ENCODE measurements at regions not wholly inside any gene's neighbourhood (a gene's known extent, or its start where the extent isn't known, plus 50 kb on each side); places are given as distances from the start of the nearest gene placed in this dataset.
"Not testable (repeated sequence)": the region's sequence is repeated elsewhere in the genome, so short reads cannot be mapped to it uniquely, and the experiment has no call there.

DNA sequence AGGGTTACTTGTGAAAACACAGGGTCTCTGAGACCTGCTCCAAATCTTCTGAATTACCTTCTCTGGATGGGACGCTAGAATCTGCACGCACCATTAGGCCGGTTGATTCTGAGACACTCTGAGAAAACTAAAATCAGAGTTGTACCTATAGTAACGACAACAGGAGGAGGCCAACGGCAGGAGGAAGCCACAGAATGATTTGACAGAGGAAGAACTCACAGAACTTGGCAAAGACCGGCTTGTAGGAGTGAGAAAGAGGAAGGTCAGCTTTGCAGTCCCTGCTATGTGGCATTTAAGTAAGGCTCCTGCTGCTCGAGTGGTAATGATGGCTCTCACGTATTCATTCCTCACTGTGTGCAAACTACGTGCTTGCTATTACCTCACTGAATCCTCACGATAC is 483.0 kb downstream of the TMEM114 start:
- no peak for DNase-seq

DNA sequence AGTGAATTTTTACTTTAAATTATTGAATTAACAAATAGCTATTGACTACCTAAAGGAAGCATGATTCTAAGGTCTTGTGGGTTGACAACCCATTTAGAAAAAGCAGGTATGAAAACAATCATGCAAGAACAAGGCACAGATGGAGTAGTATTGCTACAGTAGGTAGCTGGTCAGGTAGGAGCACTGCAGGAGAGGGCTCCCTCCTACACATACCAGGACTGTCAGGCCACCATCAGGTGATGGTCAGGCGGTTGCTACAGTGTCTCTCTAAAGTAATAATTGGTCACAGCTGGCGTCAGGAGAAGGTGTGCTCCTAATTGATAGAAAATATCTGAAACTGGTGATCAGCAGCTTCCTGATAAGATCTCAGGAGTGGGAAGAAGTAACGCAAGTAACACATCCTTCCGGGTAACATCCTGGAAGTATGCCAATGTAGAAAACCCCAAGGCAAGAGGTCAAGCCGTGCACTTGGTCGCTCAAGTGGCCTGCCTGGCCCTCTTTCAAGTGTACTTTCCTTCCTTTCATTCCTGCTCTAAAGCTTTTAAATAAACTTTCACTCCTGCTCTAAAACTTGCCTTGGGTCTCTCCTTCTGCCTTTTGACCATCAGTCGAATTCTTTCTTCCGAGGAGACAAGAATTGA is 486.5 kb downstream of the TMEM114 start:
- DNase-seq: no peak

- no peak for DNase-seq
These were observed 490.7 kb downstream of the TMEM114 start for GRCh38 chr16:8099586-8099985.

DNA sequence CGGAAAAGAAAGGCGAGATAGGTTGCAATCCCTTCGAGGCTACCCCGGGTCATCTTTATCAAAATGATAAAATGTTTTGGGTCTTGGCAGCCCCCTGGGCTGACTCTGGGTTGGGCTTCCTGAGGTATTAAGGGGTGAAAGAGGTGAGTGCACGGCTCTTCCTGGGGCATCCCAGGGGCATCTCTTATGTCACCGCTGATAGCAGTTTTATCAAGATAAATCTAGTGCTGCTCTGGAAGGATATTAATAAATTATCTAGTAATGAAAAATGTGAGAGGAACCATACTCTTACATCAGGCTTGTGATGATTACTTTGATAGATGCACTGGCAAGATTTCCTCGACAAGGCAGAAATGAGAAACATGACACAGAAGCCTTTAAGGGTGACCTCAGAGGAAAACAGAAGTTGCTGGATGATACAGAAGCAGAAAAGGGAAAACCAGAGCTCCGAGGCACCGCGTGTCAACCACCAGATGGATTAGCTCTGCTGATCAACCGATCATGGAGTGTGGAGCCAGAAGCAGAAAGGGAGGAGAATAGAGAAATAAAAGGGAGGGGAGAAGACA is 491.3 kb downstream of the TMEM114 start:
- DNase-seq: no peak

GRCh38 chr16:8096211-8096610 is 494.1 kb downstream of the TMEM114 start:
- DNase-seq: no peak

GRCh38 chr16:8094696-8095095 is 495.6 kb downstream of the TMEM114 start:
- no peak for DNase-seq

GRCh38 chr16:8088820-8089338 is 501.4 kb downstream of the TMEM114 start:
- no peak for DNase-seq

DNA sequence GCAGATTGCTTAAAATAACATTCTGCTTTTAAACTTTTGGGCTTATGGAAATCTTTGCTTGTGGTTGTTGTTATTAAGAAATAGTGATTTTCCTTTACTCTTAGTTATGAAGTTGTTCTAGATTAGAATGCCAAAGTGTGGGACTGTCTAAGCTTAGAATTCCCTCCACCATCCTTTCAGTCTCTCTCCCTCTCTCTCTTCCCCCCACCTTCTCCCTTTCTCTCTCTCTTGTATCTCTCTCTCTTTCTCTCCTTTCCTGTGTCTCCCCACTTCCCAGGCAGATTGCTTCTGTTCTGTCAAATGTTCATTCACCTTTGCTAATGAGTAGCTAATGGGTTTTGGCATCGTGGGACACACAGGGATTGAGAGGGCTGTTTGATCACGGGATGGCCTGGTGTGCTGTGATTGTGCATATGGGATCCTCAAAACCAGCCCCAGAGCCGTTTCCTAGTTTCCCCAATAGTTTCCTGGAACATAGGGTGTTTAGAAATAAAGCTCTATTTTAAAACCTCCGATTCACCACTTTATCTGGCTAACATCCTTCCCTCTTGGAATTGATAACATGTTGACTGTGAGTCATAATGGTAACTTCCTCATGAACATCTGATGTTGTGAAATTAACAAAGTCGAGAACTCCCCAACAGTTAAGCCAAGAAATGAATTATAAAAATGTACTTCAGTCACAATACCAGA is 502.6 kb downstream of the TMEM114 start:
- no peak for DNase-seq

DNA sequence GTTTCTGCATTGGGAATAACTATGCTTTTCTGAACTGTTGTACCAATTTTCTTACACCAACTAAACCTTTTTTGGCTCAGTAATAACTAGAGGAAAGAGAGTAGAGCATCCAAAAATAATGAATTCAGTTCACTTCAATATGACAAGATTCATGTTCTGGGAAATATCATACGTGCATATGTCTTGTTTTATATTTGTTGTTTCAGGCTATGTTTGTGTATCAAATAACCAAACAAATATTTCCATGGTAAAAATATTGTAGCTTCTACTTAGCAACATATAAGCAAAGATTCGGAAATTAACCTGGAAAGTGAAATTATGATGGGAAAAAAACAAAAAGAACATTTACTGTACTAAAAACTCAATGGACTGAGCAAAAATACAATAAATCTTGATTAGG is 503.2 kb downstream of the TMEM114 start:
- DNase-seq: no peak

DNA sequence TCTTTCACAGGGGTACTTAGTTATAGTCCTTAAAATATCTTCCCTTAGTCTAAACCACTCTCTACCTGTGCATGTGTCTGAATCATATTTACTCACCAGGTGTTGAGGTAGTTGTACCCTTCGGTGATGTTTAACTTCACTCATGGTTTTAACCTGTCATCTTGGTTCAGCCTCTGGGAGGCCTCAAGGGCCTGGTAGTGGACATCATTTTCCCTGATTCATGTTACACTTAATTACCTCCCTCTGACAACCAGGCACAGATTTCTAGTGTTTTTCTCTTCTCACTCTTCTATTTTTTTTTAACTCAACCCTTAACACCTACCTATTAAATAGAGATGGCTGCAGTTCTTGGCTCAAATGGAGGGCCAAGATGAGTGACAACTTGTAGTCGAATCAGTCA is 505.4 kb downstream of the TMEM114 start:
- no peak for DNase-seq

DNA sequence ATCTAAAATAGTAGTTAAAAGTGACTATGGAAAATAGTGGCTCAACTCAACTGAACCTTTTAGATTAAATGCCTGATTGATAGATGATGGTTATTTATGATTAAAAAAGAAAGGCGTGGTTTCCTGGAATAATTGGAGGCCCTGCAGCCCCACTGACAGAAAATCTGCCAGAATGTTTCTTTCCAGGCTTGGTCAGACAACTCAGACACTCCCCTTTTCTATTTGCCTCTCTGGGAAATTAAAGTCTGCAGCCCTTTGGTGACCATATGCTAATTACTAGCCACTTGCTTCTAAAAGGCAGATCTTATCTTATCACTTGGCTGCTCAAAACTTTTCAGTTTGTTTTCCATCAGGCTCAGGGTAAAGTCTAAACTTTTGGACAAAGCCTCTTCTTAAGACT is 506.0 kb downstream of the TMEM114 start:
- no peak for DNase-seq

- no peak for DNase-seq
These were observed 506.8 kb downstream of the TMEM114 start for GRCh38 chr16:8083560-8083959.

- no peak for DNase-seq
These were observed 509.5 kb downstream of the TMEM114 start for GRCh38 chr16:8080817-8081216.

GRCh38 chr16:8075271-8075670 is 515.0 kb downstream of the TMEM114 start:
- DNase-seq: no peak

GRCh38 chr16:8070506-8070905 is 519.8 kb downstream of the TMEM114 start:
- no peak for DNase-seq

- DNase-seq: not testable (repeated sequence)
These were observed 522.1 kb downstream of the TMEM114 start for GRCh38 chr16:8068225-8068624.

DNA sequence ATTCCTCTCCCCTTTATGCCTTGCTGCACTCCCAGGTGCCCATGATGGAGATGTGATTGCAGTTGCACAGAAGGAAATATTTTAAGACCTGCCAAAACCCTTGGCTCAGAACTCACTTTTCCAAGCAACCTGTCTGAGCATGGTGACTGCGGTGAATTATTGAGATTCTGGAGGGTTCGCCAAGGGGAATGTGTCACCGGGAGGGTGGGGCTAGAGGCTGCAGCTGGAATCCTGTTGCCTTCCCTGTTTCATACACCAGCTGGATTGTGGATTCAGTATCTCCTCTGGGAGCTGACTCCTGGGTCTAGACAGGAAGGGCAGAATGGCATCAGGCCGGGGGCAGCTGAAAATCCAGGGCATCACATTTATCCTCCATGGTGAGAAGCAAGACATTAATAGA is 527.2 kb downstream of the TMEM114 start:
- no peak for DNase-seq

- no peak for DNase-seq
These were observed 527.6 kb downstream of the TMEM114 start for GRCh38 chr16:8062677-8063076.

DNA sequence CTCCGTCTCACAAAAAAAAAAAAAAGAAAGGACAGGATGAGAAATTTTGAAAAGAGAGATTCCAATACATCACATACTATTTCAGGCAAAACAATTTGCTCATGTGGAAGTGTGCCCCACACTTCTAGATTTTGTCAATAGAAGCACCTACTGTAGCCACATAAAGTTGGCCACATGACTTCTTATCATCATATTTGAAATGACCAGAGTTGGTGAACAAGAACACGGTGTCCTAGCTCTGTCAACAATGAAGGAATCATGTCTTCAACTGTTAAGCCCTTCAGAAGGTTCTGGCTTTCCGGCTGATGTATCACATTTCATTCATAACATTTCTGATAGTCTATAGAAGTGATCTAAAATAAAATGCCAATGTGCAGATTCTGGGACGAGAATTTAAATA is 534.5 kb downstream of the TMEM114 start:
- DNase-seq: no peak

DNA sequence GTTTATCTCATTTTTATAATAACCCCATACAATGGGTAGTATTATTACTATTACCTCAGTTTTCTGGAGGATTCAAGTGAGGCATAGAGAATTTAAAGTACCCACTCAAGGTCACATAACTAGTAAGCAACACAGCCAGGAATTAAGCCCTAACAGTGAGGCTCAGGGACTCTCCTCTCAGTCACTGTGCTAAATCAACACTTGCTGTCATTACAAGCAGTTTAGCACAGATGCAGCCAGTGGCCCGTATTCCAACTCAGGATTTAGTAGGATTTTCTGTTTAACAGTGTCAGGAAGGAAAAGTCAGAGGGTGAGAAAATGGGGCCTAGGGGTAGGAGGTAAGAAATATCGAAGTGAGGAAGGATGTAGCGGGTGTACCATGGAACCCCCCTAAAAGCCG is 536.9 kb downstream of the TMEM114 start:
- DNase-seq: no peak

DNA sequence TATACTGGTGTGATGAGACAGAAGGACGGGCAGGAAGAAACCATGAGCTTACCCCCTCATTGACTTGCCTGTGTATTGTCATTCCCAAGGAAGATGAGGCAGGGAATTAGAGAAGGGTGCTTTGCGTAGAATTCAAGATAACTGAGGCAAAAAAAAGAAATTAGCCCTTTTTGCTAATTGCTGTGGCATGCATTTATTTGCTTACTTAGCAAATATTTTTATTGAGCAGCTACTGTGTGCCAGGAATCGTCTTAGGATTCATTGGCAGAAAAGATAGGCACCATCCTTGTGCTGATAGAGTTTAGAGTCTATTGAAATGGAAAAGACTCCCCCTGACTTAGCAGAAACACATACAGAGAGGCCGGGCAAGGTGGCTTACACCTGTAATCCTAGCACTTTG is 541.9 kb downstream of the TMEM114 start:
- no peak for DNase-seq

DNA sequence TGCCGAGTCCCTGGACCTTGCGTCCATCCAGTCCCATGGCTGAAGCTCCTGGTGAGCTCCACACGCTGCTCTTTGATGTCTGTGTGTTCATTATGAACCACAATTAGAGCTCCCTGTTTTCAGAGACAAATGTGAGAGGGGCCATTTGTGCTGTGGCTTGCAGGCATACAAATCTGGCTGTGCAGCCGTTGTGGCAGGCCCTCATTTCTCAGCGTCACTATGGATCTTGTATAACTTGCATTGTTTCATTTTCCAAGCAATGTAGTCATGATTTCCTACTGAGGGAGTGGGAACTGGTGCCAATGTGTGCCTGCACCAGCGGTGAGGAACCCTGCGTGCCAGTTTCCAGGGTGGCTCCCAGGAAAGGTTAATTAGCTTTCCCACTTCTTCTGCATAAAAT is 542.6 kb downstream of the TMEM114 start:
- DNase-seq: no peak

DNA sequence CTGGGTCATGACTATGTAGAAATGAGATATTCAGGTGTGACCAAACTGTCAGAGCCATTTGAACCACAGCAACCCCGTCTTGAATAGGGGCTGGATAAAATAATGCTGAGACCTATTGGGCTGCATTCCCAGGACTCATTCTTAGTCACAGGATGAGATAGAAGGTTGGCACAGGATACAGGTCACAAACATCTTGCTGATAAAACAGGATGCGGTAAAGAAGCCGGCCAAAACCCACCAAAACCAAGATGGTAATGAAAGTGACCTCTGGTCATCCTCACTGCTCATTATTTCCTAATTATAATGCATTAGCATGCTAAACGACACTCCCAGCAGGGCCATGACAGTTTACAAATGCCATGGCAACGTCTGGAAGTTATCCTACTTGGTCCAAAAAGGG is 545.5 kb downstream of the TMEM114 start:
- no peak for DNase-seq

GRCh38 chr16:8032406-8032805 is 557.9 kb downstream of the TMEM114 start:
- DNase-seq: no peak
